IgD-negative memory B cell (primary cell): ENCODE measurements at regions not wholly inside any gene's neighbourhood (a gene's known extent, or its start where the extent isn't known, plus 50 kb on each side); places are given as distances from the start of the nearest gene placed in this dataset.
A peak's percentile ranks its signal among the peaks of the same experiment; 100 is the strongest.
"Not testable (repeated sequence)": the region's sequence is repeated elsewhere in the genome, so short reads cannot be mapped to it uniquely, and the experiment has no call there.

Experiments
- H3K27ac Mint-ChIP-seq, 3 donors: one replicate each; pipeline ENCODE4 v1.8.0; 2020 to 2022; ENCODE audit warnings: mild to moderate bottlenecking in 3 of 3, mixed read lengths in 3 of 3, moderate library complexity in 1 of 3
- H3K27me3 Mint-ChIP-seq: one replicate; pipeline ENCODE4 v1.8.0; 2021; ENCODE audit warnings: mixed read lengths
- H3K36me3 Mint-ChIP-seq: one replicate; pipeline ENCODE4 v1.8.0; 2020; ENCODE audit warnings: mild to moderate bottlenecking, mixed read lengths
- H3K4me1 Mint-ChIP-seq, 3 donors: one replicate each; pipeline ENCODE4 v1.8.0; 2020 to 2022; ENCODE audit warnings: mixed read lengths in 3 of 3, mild to moderate bottlenecking in 1 of 3
- H3K4me3 Mint-ChIP-seq, 4 donors: one replicate each; pipeline ENCODE4 v1.8.0; 2020 to 2022; ENCODE audit warnings: mild to moderate bottlenecking in 4 of 4, mixed read lengths in 4 of 4, moderate library complexity in 3 of 4
- H3K9me3 Mint-ChIP-seq, 3 donors: one replicate each; pipeline ENCODE4 v1.8.0; 2020 to 2021; ENCODE audit warnings: mixed read lengths in 3 of 3, mild to moderate bottlenecking in 1 of 3

- Mint-ChIP-seq H3K4me1 (peaks cover 0 to 6% (median 0%) of the 10 kb centered on the region in 3 donors), H3K27me3 (peaks cover 2% of the 10 kb centered on the region), H3K36me3 (no peaks in the 10 kb centered on the region), H3K4me3 (no peak overlapping the region), H3K27ac (peak overlapping the region in 1 of 3 donors; percentile 48), H3K9me3 (peaks cover 0 to 3% (median 0%) of the 10 kb centered on the region in 3 donors)
Measured at GRCh38 chr6:140012150-140012549, 637.7 kb upstream of the CITED2 start.

GRCh38 chr6:140011537-140011936, 637.1 kb upstream of the CITED2 start:
- H3K9me3 Mint-ChIP-seq = peaks cover 0 to 3% (median 0%) of the 10 kb centered on the region in 3 donors
- H3K4me1 Mint-ChIP-seq = peaks cover 0 to 6% (median 0%) of the 10 kb centered on the region in 3 donors
- no peak overlapping the region for H3K4me3 Mint-ChIP-seq
- H3K27me3 Mint-ChIP-seq = peaks cover 2% of the 10 kb centered on the region
- H3K36me3 Mint-ChIP-seq = no peaks in the 10 kb centered on the region
- H3K27ac Mint-ChIP-seq = no peak overlapping the region

GRCh38 chr6:140009286-140009685, 634.8 kb upstream of the CITED2 start:
- no peaks in the 10 kb centered on the region for H3K36me3 Mint-ChIP-seq
- H3K4me1 Mint-ChIP-seq = peaks cover 0 to 6% (median 0%) of the 10 kb centered on the region in 3 donors
- H3K27me3 Mint-ChIP-seq = no peaks in the 10 kb centered on the region
- H3K9me3 Mint-ChIP-seq = no peaks in the 10 kb centered on the region
- H3K4me3 Mint-ChIP-seq = no peak overlapping the region
- H3K27ac Mint-ChIP-seq = no peak overlapping the region

- Mint-ChIP-seq H3K4me3 (no peak overlapping the region), H3K27me3 (no peaks in the 10 kb centered on the region), H3K4me1 (peaks cover 0 to 6% (median 0%) of the 10 kb centered on the region in 3 donors), H3K36me3 (no peaks in the 10 kb centered on the region), H3K27ac (no peak overlapping the region), H3K9me3 (no peaks in the 10 kb centered on the region)
Measured at GRCh38 chr6:140007525-140007924, 633.1 kb upstream of the CITED2 start.

- Mint-ChIP-seq H3K36me3 (no peaks in the 10 kb centered on the region), H3K4me3 (no peak overlapping the region)
Measured at GRCh38 chr6:140003217-140003616, 628.8 kb upstream of the CITED2 start.

GRCh38 chr6:140002396-140003022, 628.1 kb upstream of the CITED2 start:
- Mint-ChIP-seq H3K4me1 (peaks cover 0 to 1% (median 0%) of the 10 kb centered on the region in 3 donors), H3K27me3 (no peaks in the 10 kb centered on the region), H3K4me3 (no peak overlapping the region), H3K27ac (no peak overlapping the region), H3K36me3 (no peaks in the 10 kb centered on the region), H3K9me3 (no peaks in the 10 kb centered on the region)

More at GRCh38 chr6:140003217-140003616, 628.8 kb upstream of the CITED2 start:
- H3K4me1 Mint-ChIP-seq = peaks cover 0 to 1% (median 0%) of the 10 kb centered on the region in 3 donors
- no peaks in the 10 kb centered on the region for H3K27me3 Mint-ChIP-seq
- H3K27ac Mint-ChIP-seq = no peak overlapping the region
- H3K9me3 Mint-ChIP-seq = no peaks in the 10 kb centered on the region

- no peaks in the 10 kb centered on the region for H3K27me3 Mint-ChIP-seq
- no peaks in the 10 kb centered on the region for H3K9me3 Mint-ChIP-seq
- H3K4me3 Mint-ChIP-seq = no peak overlapping the region
- H3K27ac Mint-ChIP-seq = no peak overlapping the region
- H3K36me3 Mint-ChIP-seq = no peaks in the 10 kb centered on the region
- H3K4me1 Mint-ChIP-seq = peaks cover 0 to 1% (median 0%) of the 10 kb centered on the region in 3 donors
Measured at GRCh38 chr6:140001821-140002341, 627.4 kb upstream of the CITED2 start.

- H3K27me3 Mint-ChIP-seq = no peaks in the 10 kb centered on the region
- peaks cover 0 to 4% (median 1%) of the 10 kb centered on the region in 3 donors for H3K4me1 Mint-ChIP-seq
- H3K4me3 Mint-ChIP-seq = no peak overlapping the region
- no peaks in the 10 kb centered on the region for H3K9me3 Mint-ChIP-seq
- H3K27ac Mint-ChIP-seq = no peak overlapping the region
- no peaks in the 10 kb centered on the region for H3K36me3 Mint-ChIP-seq
Measured at GRCh38 chr6:140001005-140001404, 626.6 kb upstream of the CITED2 start.

GRCh38 chr6:139999661-140000060, 625.2 kb upstream of the CITED2 start:
- not testable (repeated sequence) for H3K27me3 Mint-ChIP-seq, H3K9me3 Mint-ChIP-seq, H3K4me1 Mint-ChIP-seq, H3K27ac Mint-ChIP-seq, H3K4me3 Mint-ChIP-seq, H3K36me3 Mint-ChIP-seq

GRCh38 chr6:139998478-139998877, 624.0 kb upstream of the CITED2 start:
- not testable (repeated sequence) for H3K9me3 Mint-ChIP-seq, H3K4me1 Mint-ChIP-seq, H3K36me3 Mint-ChIP-seq, H3K4me3 Mint-ChIP-seq, H3K27me3 Mint-ChIP-seq, H3K27ac Mint-ChIP-seq

- no peak overlapping the region for H3K4me3 Mint-ChIP-seq
Measured at GRCh38 chr6:139996253-139996834, 621.9 kb upstream of the CITED2 start.

GRCh38 chr6:139994998-139995397, 620.5 kb upstream of the CITED2 start:
- peaks cover 0 to 4% (median 0%) of the 10 kb centered on the region in 3 donors for H3K4me1 Mint-ChIP-seq
- H3K27ac Mint-ChIP-seq = no peak overlapping the region
- peaks cover 2 to 5% (median 2%) of the 10 kb centered on the region in 3 donors for H3K9me3 Mint-ChIP-seq
- H3K4me3 Mint-ChIP-seq = no peak overlapping the region
- H3K27me3 Mint-ChIP-seq = peaks cover 2% of the 10 kb centered on the region
- H3K36me3 Mint-ChIP-seq = no peaks in the 10 kb centered on the region

More at GRCh38 chr6:139996253-139996834, 621.9 kb upstream of the CITED2 start:
- H3K4me1 Mint-ChIP-seq = peaks cover 0 to 4% (median 0%) of the 10 kb centered on the region in 3 donors
- no peak overlapping the region for H3K27ac Mint-ChIP-seq
- no peaks in the 10 kb centered on the region for H3K27me3 Mint-ChIP-seq
- H3K9me3 Mint-ChIP-seq = peaks cover 2 to 5% (median 2%) of the 10 kb centered on the region in 3 donors
- no peaks in the 10 kb centered on the region for H3K36me3 Mint-ChIP-seq

GRCh38 chr6:139990856-139991465, 616.5 kb upstream of the CITED2 start:
- Mint-ChIP-seq H3K4me1 (no peaks in the 10 kb centered on the region), H3K27ac (no peak overlapping the region), H3K9me3 (peaks cover 2 to 5% (median 2%) of the 10 kb centered on the region in 3 donors), H3K36me3 (no peaks in the 10 kb centered on the region), H3K4me3 (no peak overlapping the region), H3K27me3 (peaks cover 2% of the 10 kb centered on the region)

GRCh38 chr6:139990026-139990686, 615.7 kb upstream of the CITED2 start:
- Mint-ChIP-seq H3K27ac (no peak overlapping the region), H3K36me3 (no peaks in the 10 kb centered on the region), H3K4me1 (no peaks in the 10 kb centered on the region), H3K27me3 (peaks cover 4% of the 10 kb centered on the region), H3K9me3 (peaks cover 2 to 5% (median 2%) of the 10 kb centered on the region in 3 donors), H3K4me3 (no peak overlapping the region)

- Mint-ChIP-seq H3K4me3 (no peak overlapping the region), H3K27ac (no peak overlapping the region), H3K27me3 (peaks cover 4% of the 10 kb centered on the region), H3K4me1 (no peaks in the 10 kb centered on the region), H3K36me3 (no peaks in the 10 kb centered on the region), H3K9me3 (peaks cover 0 to 3% (median under 1%) of the 10 kb centered on the region in 3 donors)
Measured at GRCh38 chr6:139988685-139989084, 614.2 kb upstream of the CITED2 start.
